ENCODE measurements at regions not wholly inside any gene's neighbourhood (a gene's known extent, or its start where the extent isn't known, plus 50 kb on each side); places are given as distances from the start of the nearest gene placed in this dataset.
A peak's percentile ranks its signal among the peaks of the same experiment; 100 is the strongest.
"Not testable (repeated sequence)": the region's sequence is repeated elsewhere in the genome, so short reads cannot be mapped to it uniquely, and the experiment has no call there.

DNA sequence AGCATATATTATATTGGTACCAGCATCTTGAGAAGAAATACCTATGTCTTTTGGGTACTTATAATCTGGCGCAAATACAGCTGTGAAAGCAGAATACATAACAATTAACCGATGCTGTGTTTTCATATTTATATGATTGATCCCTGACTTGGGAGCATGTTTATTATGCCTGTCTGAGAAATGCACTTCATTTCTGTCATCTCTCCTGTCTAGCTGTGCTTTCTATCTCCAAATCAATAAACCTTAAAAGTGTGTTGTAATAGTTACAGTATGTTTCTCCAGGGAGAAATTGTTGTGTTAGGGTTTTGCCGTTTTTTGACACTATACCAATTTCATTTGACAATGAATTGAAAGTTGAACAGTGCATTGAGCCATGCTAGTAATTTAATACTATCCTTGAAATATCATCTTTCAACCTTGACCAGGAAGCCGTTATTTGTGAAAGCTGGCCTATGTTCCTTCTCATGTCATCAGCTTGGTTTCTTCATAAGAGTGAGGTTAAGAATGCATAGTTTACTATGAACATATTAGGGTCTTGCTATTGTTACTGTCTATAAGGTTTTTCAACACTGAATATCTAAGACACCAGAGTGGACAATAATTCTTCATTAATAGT lies 206.2 kb upstream of the PCDH18 start:
- DNase-seq (ENCODE audit: low spot score) = no peak

DNA sequence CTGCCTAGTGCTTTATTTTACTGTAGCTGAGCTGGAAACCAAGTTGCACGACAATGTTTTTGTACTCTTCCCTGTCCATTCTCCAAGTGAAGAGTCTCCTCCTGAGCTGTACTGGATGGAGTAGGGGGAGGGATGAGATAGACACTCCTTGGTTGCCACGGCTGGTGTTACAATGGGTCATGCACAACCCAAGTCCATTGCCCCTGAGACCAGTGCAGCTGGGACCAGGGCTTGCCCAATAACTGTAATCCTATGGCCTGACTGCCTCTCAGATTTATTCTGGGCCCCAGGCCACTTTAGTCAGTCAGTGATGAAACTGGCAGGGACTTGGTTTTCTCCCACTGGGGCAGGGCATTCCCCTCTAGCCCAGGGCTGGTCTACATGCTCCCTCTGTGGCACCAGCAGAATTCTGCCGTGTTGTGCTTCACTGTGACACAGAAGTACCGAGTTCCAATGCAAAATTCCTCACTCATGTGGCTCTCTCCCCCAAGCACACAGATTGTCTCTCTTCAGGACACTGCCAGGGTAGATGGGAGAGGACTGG lies 203.3 kb upstream of the PCDH18 start:
- no peak for DNase-seq (ENCODE audit: low spot score)

DNA sequence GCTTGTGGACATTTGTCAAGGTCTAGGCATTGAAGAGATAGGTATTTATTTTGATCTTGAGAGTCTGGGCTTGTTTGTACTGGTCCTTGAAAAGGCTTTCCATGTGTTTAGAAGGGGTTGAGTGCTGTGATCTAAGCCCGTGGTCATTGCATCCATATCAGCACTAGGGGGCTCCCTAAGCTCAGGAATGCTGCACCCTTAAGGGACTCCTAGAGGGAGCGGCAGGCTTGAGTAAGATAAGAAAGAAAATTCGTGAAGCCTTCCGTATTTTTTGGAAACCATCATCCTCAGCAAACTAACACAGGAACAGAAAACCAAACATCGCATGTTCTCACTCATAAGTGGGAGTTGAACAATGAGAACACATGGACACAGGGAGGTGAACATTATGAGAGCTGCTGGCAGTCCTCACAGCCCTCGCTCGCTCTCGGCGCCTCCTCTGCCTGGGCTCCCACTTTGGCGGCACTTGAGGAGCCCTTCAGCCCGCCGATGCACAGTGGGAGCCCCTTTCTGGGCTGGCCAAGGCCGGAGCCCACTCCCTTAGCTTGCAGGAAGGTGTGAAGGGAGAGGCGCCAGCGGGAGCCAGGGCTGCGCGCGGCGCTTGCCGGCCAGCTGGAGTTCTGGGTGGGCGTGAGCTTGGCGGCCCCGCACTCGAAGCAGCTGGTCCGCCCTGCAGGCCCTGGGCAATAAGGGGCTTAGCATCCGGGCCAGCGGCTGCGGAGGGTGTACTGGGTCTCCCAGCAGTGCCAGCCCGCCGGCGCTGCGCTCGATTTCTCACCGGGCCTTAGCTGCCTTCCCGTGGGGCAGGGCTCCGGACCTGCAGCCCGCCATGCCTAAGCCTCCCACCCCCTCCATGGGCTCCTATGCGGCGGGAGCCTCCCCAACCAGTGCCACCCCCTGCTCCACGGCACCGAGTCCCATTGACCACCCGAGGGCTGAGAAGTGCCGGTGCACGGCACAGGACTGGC lies 201.2 kb upstream of the PCDH18 start:
- DNase-seq (ENCODE audit: low spot score) = not testable (repeated sequence)

DNA sequence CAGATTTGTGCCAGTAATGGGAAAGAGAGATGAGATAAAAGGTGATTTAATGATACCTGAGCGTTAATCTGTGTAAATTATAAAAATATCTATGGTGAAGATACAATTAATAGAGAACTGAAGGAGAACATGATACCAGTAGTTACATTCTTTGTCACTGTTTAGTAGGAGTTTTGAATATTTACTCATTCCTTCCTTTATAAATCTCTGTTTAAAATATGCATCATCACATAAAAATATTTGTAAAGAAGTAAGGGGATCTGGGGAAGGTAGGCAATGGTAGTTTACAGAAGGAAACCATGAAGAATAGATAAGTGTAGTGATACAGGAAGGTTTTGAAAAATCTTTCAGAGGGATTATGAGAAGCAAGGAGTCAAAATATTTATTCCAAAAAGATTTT lies 190.6 kb upstream of the PCDH18 start:
- DNase-seq (ENCODE audit: low spot score) = no peak

DNA sequence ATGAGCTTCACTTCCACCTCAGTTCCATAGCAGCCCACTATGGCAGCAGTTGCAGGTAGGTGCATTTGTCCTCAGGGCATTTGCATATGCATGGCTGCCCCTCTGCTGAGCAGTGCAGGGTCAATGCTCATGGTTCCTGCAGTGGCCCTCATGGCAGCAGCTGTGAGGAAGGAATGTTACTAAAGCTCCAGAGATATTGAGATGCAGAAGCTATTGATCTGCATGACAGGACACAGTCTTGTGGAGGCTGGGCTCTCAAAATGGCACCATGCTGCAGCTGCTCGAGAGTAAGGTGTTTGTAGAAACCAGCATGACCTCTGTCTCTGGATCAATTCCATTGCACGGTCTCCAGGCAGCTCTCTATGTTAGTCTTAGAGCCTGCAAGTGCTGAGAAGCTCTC lies 179.2 kb upstream of the PCDH18 start:
- DNase-seq (ENCODE audit: low spot score) = no peak

DNA sequence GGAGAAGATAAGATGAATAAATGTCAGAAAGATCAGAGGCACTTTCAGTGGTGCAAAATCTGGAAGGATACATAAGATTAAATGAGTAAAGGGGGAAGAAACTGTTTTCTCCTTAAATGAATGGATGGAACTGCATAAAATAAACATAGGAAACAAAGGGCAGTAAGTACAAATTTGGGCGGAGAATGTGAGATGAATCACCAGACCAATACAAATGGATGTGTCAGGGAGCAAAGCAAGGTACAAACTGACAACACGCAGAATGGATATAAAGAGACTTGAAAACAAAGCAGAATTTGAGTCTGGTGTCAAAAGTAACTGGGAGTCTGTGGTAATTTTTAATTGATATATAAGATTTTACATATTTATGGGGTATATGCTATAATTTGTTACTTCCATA lies 175.3 kb upstream of the PCDH18 start:
- no peak for DNase-seq (ENCODE audit: low spot score)

DNA sequence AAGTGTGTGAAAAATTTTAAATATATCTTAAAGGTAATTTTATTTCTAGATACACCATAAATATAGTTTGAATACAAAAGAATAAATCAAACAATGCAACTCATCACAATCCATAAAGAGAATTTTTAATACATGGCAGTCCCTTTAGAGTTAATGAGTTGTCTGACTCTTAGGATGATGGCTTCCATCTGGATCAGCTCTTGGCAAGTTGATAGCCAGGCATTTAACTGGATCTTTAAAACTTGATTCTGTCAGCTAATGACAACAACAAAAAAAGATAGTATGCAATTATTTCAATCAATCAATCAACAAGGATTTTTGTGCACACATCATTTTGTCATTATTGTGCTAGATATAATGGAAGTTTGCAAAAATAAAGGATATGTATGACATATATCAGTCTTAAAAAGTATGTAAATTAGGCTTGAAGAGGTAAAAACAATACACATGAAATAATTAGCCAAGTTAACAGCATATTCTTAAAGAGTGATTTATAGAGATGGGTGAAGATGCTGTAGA lies 174.9 kb upstream of the PCDH18 start:
- DNase-seq (ENCODE audit: low spot score) = no peak

DNA sequence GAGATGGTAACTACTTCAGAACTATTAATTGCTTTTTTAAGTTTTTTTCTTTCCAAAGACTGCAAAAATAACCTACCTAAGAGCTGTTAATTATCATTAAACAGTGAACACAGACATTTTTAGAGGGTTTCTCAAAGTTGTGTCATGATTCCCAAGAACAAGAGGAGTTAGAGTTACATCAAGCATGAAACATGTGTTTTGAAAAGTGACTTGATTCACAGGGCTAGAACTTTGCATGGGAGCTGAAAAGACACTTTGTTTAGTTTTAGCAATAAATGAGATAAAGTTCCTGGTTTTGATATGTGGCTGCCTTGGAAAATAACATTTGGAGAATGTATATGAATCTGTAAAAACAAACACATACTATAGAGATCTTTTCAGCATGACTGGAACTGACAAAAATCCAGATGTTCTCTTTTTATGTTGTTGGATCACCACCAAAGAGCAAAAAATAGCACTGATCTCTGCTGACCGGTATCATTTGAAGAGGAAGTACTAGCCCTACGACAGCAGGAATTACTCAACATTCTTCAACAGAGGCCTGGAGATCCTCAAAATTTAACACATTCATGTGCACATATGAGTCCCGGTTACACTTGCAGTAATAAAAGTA lies 173.0 kb upstream of the PCDH18 start:
- peak; percentile 12 for DNase-seq (ENCODE audit: low spot score)

DNA sequence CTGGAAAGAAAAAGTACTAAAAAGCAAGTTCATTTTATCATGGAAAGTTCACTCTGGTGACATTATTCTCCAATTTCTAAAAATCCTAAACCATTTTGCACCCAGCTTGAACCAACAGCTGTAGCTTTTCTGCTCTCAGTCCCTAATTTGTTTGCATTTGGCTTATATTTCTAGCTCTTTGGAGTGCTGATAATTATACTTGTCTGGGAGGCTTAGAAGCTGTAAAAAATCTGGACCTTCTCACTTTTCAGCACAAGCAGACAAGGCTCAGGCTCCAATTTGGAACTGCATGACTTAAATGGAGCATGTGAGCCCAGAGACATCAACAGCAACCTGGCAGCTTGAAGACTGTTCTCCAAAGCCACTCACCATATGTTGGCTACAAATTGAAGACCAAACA lies 170.9 kb upstream of the PCDH18 start:
- DNase-seq (ENCODE audit: low spot score) = no peak

DNA sequence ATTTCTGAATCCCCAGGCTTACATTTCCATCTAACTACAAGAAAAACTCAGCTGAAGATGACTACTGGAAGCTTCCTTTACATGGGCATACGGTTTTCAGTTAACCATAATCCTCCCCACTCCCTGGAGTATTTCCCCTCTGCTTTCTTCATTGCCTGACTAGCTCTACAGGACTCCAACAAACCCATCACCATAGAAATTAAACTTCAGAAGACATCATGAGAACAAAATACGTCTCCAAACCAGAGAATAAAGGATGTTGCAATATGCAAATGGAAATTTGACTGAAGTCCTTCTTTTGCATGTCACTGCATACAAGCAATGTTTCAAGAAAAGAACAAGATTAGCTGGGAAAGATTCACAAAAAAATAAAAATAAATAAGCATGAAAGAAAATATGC lies 170.2 kb upstream of the PCDH18 start:
- no peak for DNase-seq (ENCODE audit: low spot score)

DNA sequence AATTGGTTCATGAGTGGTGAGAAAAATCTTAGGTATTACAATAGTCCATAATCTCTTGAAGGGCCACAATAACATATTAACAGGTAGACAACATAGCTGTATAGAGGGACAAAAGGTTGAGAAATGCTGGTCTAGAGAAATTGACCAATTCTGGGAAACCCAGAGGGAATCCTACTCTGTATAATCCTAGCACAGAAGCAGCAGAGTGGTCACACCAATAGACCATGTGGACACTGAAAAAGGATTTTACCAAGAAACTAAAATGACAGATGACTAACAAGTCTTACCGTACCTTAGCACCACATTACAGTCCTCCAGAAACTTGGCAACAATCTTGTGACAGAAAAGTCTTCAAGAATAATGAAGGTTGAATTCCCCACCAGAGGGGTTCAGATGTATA lies 169.1 kb upstream of the PCDH18 start:
- DNase-seq (ENCODE audit: low spot score) = no peak

DNA sequence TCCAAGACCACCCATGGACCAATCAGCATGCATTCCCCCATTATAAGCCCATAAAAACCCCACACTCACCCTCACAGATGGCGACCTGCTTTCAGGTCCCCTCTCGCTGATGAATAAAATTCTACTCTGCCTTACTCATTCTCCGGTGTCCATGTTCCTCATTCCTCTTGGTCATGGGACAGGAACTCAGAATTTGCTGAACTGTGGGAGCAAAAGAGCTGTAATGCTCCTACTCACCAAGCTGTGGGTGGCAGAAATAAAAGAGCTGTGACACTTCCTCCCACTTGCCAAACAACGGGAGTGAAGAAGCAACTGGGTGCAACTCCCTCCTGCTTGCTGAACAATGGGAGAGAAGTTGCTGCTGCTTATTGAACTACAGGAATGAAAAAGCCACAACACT lies 168.5 kb upstream of the PCDH18 start:
- DNase-seq (ENCODE audit: low spot score) = peak; percentile 18

DNA sequence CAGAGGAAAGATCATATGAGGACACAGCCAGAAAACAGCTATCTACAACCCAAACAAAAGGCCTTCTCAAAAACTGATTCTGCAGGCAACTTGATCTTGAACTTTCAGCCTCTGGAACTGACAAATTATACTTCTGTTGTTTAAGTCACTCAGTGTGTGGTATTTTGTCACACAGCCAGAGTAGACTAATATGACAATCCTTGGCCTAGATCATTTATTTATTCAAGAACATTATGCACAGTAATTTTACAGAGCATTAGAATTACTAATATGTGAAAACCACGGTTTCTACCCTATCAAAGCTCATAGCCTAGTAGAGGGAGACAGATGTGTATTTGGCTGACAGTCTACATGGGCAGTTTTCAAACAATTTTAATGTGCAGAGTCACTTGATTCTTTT lies 167.8 kb upstream of the PCDH18 start:
- no peak for DNase-seq (ENCODE audit: low spot score)

DNA sequence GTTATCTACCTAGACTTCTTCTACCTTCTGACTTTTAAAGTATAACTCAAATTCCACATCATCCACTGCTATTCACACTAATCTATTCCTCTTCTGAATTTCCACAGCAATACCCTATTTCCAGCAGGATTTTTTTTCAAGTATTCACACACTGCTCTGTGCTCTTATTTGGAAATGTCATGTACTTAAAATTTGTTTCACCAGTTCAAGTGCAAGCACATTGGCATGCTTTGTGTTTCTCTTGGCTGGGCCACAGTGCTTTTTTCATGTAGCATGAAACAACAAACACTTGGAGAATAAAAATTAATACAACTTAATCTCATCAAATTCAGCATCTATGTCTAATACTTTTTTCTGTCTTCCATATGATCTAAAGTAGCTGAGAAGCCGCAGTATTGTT lies 161.8 kb upstream of the PCDH18 start:
- no peak for DNase-seq (ENCODE audit: low spot score)

DNA sequence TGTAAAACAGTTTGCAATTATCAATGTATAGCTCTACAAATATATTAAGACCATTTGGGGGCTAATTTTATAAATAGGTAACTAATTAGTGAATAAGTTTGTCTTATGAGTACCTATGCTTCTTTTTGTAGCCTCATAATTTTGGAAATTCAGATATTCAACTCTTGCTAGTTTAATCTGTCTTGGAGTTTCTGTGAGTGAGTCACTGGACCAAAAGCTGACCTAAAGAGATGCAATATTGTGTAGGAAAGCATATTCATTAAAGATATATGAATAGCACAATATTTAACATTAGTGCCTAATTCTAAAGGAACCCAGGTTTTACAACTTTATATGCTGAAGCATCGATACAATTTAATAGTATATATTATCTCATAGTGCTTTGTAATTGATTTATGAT lies 161.3 kb upstream of the PCDH18 start:
- DNase-seq (ENCODE audit: low spot score) = no peak

DNA sequence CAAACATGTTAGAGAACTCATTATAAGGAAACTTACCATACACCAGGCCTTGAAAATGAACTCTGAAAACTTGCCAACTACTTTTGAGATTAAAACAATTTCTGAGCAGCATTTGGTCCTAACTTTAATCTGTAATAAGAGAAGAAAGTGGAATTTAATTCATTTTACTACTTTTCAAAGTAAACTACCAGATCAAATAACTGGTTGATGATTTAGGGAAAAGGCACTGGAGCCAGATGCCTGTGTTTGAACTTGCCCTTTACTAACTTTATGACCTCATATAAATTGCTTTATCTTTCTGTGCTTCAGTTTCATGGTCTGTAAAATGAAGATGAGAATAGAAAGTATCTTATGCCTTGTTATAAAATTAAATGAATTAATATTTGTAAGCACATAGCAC lies 159.9 kb upstream of the PCDH18 start:
- no peak for DNase-seq (ENCODE audit: low spot score)

DNA sequence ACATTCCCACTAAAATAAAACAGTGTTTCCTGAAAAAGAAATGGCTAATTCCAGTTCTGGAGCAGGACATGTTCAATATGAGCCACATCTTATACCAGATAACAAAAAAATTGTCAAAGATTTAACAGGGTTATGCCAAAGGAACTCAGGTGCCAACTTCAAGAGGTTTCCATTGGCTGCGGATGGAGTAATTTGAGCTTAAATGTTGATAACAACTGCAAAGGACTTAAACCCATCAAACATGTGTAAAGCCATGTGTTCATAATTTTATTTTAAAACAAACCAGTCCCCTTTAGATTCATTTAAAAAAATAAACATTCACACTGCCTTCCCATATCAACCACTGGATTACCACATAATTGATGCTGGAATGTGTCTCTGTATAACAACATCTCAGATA lies 156.4 kb upstream of the PCDH18 start:
- no peak for DNase-seq (ENCODE audit: low spot score)

DNA sequence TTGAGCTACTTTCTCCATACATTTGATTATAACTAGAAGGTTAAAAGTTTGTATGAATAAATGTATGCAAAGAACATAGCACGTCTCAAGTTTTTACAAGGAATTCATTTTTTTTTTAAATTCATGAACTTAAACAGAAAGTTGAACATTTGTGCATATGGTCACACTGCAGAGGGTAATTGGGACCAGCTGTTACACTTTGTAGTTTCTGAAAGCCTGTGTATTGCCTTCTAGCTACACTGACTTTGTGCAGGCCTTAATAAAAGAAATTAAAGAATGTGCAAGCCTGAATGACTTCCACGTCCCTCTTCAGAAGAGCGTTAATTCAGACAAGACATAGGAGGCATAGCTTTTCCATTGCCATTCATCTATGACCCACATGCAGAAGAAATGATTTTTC lies 153.1 kb upstream of the PCDH18 start:
- no peak for DNase-seq (ENCODE audit: low spot score)

DNA sequence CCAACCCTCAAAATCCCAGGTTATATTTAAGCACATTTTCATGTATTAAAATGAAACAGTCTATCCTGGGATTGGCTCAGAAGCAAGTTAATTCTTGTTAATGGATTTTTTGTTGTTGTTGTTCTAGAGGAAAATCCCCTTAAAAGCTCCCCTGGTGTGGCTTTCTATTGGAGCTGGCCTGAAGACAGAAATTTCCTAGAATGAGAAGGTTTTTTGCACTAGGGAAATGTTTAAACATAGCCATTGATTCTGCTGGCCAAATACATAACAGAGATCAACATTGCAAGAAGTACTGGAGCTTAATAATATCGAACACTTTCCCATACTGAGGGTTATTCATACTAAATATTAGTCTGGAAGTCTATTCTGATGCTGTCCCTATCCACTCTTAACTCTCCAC lies 148.8 kb upstream of the PCDH18 start:
- no peak for DNase-seq (ENCODE audit: low spot score)

DNA sequence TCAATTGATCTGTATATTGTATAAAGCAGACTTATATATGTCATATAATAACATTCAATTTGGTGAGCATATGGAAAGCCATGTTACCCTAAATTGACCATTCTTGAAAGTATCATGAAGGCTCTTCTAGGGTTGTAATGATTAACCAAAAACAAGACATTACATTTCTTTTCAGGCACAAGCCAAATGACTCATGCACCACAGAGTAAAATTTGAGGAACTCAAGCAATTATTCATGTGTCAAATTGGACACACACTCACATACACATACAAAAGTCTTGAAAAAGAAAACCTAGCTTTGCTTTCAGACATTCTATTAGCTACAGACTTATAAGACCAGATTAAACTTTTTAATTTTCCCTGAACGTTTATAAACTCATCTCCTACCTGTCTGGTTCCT lies 146.5 kb upstream of the PCDH18 start:
- DNase-seq (ENCODE audit: low spot score) = no peak

DNA sequence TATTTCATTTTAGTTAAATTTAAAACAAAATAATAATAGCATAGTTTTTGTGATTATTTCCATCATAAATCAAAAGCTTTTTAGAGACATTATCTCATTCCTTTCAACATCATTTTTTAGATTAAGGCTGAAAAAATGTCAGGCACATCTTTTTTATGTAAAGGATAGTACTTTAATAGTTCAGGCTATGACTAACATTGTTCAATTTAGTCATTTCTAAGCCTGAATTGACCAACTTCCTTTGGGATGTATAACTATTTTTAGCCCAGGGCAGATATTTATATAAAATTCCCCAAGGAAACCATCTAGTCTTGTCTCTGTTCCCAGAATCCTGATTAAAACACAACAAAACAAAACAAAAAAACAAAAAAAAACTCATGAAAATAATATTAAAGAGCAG lies 145.6 kb upstream of the PCDH18 start:
- DNase-seq (ENCODE audit: low spot score) = no peak

DNA sequence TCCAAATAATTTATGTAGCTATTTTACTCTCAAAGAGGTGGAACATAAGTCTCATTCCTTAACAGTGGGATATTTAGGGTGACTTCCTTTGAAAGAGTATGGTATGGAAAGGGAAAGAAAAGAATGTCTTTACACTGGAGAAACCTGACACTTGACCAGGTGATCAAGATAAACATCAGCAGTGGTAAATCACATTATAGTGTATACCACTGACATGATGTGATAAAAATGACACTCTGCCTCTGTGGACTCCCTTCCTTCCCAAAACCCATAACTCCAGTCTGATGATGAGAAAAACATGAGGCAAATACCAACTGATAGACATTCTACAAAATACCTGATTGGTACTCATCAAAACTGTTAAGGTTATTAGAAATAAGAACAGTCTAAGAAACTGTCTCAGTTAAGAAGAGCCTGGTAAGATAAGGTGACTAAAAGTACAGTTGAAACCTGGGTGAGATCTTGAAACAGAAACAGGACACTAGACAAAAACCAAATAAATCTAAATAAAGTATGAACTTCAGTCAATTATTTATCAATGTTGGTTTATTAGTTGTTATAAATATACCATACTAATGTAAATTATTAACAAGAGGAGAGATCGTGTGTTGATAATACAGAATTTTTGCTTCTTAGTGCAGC lies 144.2 kb upstream of the PCDH18 start:
- DNase-seq (ENCODE audit: low spot score) = no peak
